ENCODE measurements at regions not wholly inside any gene's neighbourhood (a gene's known extent, or its start where the extent isn't known, plus 50 kb on each side); places are given as distances from the start of the nearest gene placed in this dataset.

DNA sequence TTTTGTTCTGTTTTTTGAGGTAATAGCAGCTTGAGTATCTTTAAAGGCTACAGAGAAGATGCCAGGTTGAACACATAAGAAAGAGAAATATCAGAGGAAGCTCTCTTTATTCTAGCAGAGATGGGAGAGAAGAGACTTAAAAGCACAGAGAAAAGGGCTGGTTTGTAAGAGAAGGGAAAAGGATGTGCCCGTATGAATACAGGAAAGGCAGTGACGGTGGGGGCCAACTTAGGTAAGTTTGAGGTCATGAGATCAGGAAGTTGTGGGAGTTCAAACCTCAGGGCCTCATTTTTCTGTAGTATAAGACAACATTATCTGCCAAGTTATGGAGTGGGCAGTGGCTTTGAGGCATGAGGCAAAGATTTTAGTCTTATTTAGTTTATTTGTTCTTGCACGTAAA lies 121.3 kb upstream of the S100G start:
- TF ChIP-seq POLR2A (IDR thresholded peaks at IDR 0.05) (no peak), EP300 (IDR thresholded peaks at IDR 0.05) (no peak)
- TF ChIP-seq, protein P1, sequence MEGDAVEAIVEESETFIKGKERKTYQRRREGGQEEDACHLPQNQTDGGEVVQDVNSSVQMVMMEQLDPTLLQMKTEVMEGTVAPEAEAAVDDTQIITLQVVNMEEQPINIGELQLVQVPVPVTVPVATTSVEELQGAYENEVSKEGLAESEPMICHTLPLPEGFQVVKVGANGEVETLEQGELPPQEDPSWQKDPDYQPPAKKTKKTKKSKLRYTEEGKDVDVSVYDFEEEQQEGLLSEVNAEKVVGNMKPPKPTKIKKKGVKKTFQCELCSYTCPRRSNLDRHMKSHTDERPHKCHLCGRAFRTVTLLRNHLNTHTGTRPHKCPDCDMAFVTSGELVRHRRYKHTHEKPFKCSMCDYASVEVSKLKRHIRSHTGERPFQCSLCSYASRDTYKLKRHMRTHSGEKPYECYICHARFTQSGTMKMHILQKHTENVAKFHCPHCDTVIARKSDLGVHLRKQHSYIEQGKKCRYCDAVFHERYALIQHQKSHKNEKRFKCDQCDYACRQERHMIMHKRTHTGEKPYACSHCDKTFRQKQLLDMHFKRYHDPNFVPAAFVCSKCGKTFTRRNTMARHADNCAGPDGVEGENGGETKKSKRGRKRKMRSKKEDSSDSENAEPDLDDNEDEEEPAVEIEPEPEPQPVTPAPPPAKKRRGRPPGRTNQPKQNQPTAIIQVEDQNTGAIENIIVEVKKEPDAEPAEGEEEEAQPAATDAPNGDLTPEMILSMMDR (IDR thresholded peaks at IDR 0.05), result no peak
